Type B pancreatic cell (in vitro differentiated cells): ENCODE measurements at regions not wholly inside any gene's neighbourhood (a gene's known extent, or its start where the extent isn't known, plus 50 kb on each side); places are given as distances from the start of the nearest gene placed in this dataset.

Experiments
- DNase-seq: peaks from one replicate; pipeline ENCODE4 v3.0.0; 2021; ENCODE audit warnings: mixed read lengths; ENCODE audit not compliant: unreplicated experiment; ENCODE audit errors: extremely low spot score
- H3K27ac Mint-ChIP-seq: 2 replicates; pipeline ENCODE4 v1.8.0; 2021; ENCODE audit warnings: mild to moderate bottlenecking, mixed read lengths
- H3K27me3 Mint-ChIP-seq: 2 replicates; pipeline ENCODE4 v1.8.0; 2021; ENCODE audit warnings: mixed read lengths
- H3K36me3 Mint-ChIP-seq: 2 replicates; pipeline ENCODE4 v1.8.0; 2021; ENCODE audit warnings: mixed read lengths
- H3K4me1 Mint-ChIP-seq: one replicate; pipeline ENCODE4 v1.8.0; 2021; ENCODE audit warnings: mixed read lengths; ENCODE audit not compliant: unreplicated experiment
- H3K4me3 Mint-ChIP-seq: 2 replicates; pipeline ENCODE4 v1.8.0; 2021; ENCODE audit warnings: mild to moderate bottlenecking, mixed read lengths
- H3K9me3 Mint-ChIP-seq: 2 replicates; pipeline ENCODE4 v1.8.0; 2021; ENCODE audit warnings: mixed read lengths
- CTCF ChIP-seq: fragments of 200-600 bp; sonication (generic); conservative IDR thresholded peaks from 2 replicates; pipeline ENCODE4 v1.5.0; 2021; ENCODE audit warnings: antibody characterized with exemption, mild to moderate bottlenecking

DNA sequence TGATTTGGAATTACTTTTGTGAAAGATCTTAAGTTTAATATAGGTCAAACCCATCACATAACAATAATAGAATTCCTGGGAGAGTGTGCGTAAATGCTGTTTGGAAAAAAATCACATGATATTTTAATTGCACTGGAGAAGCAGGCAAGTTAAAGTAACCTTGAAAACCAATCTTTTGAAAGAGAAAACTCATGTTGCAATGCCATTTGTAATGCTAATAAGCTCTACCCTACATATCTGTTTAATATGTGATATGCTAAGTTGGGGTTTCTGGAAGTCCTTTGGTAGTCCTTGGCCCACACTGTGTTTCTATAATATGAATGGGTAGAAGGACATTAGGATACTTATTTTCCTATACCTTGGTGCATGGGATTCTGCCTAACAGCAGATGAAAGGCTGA lies 370.4 kb downstream of the DDX10 start:
- Mint-ChIP-seq H3K27ac (no peak overlapping the region), H3K9me3 (no peaks in the 10 kb centered on the region), H3K36me3 (no peaks in the 10 kb centered on the region), H3K4me3 (no peak overlapping the region), H3K27me3 (no peaks in the 10 kb centered on the region), H3K4me1 (no peaks in the 10 kb centered on the region)
- TF ChIP-seq CTCF, result no peak
- DNase-seq, result no peak

- TF ChIP-seq CTCF, result no peak
- Mint-ChIP-seq H3K4me1 (no peaks in the 10 kb centered on the region), H3K9me3 (no peaks in the 10 kb centered on the region), H3K27me3 (no peaks in the 10 kb centered on the region), H3K4me3 (no peak overlapping the region), H3K36me3 (no peaks in the 10 kb centered on the region), H3K27ac (no peak overlapping the region)
- DNase-seq, result no peak
These were observed 371.1 kb downstream of the DDX10 start for GRCh38 chr11:109036011-109036410.

DNA sequence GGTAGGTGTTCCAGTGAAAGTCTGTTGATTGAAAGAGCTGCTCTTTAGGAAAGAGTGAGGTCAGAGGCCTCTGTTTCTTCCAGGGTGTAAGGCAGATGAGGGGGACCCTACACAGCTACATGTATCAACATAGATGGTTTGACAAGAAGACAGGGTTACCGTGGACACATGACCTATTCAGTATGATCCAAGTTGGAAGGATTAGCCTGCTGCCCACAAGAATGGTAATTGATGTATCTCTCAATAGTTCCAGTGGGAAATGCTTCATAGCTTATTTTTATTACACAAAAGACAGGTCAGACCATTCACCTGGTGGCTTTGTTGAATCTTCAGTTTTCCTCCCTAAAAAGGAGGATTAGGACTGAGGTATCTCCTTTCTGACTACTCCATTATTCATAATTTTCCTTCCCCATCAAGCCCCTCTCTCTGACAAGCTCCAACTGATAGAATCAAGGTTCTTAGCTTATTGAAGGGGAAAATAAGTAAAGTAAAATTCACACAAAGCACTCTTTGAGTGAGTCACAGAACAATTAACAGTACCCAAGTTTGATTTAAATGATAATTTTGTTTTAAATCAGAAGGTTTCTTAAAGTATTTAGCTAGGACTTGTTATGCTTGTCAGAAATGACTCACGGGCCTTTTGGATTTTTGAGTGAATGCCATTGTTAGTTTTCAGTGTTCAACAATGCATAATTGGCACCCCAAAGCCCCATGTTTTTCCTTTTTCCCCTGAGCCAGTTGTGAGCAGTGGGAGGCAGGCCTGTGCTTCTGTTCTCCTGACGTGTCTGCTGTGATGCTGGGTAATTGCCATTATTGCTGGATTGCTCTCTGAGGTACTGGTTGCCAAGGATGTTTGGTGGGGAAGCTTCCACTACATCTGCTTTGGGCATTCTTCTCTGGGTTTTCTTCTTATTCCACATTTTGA lies 373.2 kb downstream of the DDX10 start:
- no peak overlapping the region for H3K4me3 Mint-ChIP-seq
- TF ChIP-seq CTCF, result no peak
- no peak overlapping the region for H3K27ac Mint-ChIP-seq
- H3K36me3 Mint-ChIP-seq, result no peaks in the 10 kb centered on the region
- H3K27me3 Mint-ChIP-seq, result no peaks in the 10 kb centered on the region
- H3K9me3 Mint-ChIP-seq, result no peaks in the 10 kb centered on the region
- no peaks in the 10 kb centered on the region for H3K4me1 Mint-ChIP-seq
- DNase-seq, result no peak

DNA sequence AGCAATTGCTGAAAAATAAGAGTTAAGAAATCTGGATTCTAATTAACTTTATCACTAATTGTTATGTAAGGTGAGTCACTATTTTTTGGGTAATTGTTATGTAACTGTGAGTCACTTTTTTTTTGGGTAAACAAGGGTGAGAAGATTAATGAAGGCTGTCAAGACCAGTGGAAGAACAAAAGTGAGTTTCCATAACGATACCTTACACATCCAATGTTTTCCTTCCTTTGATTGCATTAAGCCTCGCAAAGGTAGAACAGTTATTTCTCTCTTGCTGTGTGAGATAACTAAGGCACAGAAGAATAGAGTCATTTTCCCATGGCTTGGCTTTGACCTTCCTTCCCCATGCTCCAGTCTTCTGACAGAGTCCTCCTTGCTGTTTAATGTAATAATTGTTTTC lies 374.7 kb downstream of the DDX10 start:
- Mint-ChIP-seq H3K4me3 (no peak overlapping the region), H3K4me1 (peaks cover 4% of the 10 kb centered on the region), H3K9me3 (no peaks in the 10 kb centered on the region), H3K27me3 (no peaks in the 10 kb centered on the region), H3K36me3 (no peaks in the 10 kb centered on the region), H3K27ac (no peak overlapping the region)
- DNase-seq, result no peak
- no peak for TF ChIP-seq CTCF

- no peak for DNase-seq
- Mint-ChIP-seq H3K36me3 (no peaks in the 10 kb centered on the region), H3K4me1 (peaks cover 4% of the 10 kb centered on the region), H3K27me3 (no peaks in the 10 kb centered on the region), H3K9me3 (no peaks in the 10 kb centered on the region), H3K27ac (no peak overlapping the region), H3K4me3 (no peak overlapping the region)
- TF ChIP-seq CTCF, result peak; percentile 47
These were observed 375.4 kb downstream of the DDX10 start for GRCh38 chr11:109040303-109040702.
